ENCODE measurements at regions not wholly inside any gene's neighbourhood (a gene's known extent, or its start where the extent isn't known, plus 50 kb on each side); places are given as distances from the start of the nearest gene placed in this dataset.

GRCh38 chr12:91870872-91871707 lies 274.6 kb downstream of the BTG1 start:
- TF ChIP-seq, protein P1, sequence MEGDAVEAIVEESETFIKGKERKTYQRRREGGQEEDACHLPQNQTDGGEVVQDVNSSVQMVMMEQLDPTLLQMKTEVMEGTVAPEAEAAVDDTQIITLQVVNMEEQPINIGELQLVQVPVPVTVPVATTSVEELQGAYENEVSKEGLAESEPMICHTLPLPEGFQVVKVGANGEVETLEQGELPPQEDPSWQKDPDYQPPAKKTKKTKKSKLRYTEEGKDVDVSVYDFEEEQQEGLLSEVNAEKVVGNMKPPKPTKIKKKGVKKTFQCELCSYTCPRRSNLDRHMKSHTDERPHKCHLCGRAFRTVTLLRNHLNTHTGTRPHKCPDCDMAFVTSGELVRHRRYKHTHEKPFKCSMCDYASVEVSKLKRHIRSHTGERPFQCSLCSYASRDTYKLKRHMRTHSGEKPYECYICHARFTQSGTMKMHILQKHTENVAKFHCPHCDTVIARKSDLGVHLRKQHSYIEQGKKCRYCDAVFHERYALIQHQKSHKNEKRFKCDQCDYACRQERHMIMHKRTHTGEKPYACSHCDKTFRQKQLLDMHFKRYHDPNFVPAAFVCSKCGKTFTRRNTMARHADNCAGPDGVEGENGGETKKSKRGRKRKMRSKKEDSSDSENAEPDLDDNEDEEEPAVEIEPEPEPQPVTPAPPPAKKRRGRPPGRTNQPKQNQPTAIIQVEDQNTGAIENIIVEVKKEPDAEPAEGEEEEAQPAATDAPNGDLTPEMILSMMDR (IDR thresholded peaks at IDR 0.05; ENCODE audit: borderline replicate concordance, extremely low read depth, low read length, poor library complexity, severe bottlenecking) = no peak
- TF ChIP-seq EZH2 (IDR thresholded peaks at IDR 0.05; ENCODE audit: borderline replicate concordance, low read depth, low read length, severe bottlenecking) = no peak
